ENCODE measurements at regions not wholly inside any gene's neighbourhood (a gene's known extent, or its start where the extent isn't known, plus 50 kb on each side); places are given as distances from the start of the nearest gene placed in this dataset.

DNA sequence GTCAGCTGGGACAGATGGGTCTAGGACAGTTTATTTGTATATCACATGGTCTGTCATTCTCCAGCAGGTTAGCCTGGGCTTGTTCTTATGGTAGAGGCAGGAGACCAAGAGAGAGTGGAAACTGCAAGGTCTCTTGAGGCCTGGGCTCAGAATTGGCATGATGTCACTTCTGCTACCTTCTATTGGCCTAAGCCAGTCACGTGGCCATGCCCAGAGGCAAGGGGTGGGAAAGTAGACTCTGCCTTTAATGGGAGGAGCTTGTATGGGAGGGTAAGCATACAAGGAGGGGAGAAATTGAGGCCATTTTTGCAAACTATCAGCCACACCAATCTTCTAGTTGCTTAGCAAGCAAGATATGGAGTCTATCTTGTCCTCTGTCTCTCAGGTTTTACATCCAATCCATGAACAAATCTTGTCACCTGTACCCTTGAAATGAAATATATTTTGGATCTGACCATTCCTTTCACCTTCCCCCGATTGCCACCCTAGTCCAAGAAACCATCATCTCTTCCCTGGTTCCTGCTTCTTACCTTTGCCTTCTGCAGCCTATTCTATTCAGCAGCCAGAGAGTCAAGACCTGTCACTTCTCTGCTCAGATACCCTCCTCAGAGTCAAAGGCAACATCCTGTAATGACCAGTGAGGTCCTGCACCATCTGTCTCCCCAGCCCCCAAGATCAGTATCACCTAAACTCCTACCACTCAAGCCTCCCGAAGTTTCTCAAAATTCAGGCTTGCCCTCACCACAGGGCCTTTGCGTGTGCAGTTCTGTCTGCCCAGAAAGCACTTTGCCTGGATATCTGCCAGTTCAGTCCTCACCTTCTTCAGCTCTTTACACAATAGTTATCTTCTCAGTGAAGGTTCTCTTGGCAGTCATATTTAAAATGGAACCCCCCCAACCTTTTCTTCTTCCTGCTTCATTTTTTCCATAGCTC lies 240.0 kb downstream of the LOXHD1 start:
- DNase-seq = no peak

DNA sequence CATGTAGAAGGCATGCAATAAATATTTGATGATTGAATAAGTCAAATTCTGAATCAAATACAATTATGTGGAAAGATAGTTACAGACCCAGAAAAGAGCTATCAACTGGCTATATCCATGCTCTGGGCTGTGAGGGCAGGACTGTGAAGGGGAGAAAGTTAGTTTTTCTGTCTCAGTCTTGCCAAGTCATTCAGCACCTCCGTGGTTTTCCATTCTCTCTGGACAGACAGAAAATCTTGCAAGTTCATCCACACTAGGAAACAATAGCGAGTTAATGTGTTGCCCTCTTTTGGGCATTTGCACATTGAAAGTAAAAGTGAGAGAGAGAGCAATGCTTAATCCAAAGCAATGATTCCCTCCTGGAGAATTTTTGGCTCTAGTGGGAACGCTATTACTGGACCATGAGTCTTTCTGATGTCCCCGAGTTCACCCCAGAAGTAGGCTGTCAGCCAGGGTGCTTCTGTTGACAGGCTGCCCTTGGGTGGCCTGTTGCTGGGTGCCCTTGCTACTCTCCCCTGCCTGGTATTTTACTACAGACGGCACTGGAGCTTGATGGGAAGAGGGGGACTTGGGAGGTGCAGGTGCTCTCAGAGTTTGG lies 238.3 kb downstream of the LOXHD1 start:
- DNase-seq = no peak

DNA sequence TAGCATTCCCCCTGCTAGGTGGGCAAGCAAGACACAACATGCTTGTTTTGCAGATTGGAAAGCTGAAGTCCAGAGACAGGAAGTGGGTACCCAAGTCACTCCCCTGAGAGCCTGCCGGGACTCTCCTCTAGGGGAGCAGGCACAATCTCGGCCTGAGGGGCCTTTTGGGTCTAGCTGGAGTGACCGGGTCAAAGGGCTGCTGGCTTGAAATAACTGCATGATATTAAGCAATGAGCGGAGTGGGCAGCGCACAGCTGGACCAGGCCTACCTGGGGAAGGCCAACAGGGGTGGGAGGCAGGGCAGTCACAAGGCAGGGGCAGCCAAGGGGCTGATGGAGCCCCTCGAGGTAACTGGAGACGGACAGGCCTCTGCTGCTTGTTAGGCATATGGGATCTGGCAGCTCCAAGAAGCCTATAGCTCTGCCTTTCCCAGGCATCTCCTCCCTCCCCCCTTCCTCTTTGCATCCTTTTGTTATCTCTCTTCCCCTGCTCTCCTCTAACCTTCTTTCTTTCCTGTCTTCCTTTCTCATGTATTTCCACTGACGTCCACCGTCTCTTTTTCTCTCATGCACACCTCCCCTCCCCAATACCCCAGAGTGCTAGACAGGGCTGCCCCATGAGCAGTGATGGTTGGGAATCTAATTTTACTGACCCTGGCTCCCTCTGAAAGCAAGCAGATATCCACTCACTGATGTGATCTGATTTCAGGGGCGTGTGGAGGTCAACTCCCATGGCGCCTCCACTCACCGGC lies 237.5 kb downstream of the LOXHD1 start:
- no peak for DNase-seq

DNA sequence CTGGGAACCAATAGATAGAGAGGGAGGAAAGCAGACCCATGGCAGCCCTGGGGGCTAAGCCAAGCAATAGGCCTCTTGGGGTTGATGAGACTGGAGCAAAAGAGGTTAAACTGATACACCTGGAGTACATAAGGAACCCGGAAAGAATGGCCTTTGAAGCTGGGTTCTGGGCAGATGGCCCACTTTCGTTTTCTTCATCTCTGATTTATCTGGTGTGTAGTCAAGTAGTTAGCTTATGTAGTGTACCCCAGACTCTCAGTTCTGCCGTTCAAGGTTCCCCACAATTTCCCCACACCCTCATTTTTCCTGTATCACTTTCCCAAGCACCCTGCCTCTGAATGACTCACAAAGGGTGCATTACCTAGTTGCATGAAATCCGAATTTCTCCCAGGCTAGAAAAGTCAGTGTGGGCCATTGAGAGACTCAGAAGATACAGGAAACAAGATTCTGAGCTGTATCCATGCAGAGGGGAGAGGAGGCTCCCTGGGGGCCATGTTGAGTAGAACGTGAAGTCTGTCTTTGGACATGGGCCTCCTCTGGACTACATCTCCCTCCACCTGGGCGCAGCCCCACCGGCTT lies 235.0 kb downstream of the LOXHD1 start:
- DNase-seq = no peak

DNA sequence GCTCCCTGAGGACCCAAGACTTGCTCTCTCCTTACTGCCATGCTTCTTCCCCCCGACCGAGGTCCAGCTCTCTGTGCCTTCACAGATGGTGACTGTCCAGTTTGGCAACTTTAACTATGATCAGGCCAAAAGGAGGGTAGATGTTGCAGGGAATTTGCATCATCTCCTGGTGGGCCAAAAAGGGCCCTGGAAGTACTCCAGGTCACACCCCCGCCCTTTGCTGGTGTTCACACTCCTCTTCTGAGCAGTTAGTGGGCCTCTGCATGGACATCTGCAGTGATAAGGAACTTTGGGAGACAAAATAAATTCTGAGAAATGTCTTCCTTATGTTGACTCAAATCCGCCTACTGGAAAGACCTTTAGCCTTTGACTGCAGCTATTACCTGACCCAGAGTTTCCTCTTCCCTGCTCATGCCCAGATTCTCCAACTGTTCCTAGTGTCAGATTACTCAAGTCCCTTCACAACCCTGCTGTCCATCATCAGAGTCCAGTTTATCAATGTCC lies 234.4 kb downstream of the LOXHD1 start:
- DNase-seq = no peak

DNA sequence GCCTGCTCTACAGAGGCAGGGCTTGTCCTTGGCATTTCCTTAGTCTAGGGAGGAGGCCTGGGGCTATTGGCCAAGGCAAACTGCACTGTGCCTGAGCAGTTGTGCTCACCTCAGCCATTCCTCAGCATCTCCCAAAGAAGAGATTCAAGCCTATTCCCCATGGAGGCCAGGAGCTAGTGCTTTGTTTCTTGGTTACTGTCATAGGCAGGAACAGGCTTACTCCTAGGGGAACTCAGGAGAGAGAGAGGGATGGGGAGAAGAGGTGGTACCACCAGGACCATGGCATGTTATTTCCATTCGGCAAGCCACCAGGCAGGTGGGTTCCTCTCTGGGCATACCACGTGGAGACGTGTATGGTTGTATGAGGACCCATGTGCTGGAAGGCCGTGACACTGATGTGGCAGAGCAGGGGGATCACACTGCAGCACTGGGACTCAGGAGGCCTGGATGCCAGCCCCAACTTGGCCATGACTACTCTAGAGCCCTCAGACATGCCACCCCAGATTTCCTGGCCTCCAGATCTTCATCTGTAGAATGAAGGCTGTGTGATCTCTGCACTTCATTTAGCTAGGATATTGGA lies 233.7 kb downstream of the LOXHD1 start:
- no peak for DNase-seq

DNA sequence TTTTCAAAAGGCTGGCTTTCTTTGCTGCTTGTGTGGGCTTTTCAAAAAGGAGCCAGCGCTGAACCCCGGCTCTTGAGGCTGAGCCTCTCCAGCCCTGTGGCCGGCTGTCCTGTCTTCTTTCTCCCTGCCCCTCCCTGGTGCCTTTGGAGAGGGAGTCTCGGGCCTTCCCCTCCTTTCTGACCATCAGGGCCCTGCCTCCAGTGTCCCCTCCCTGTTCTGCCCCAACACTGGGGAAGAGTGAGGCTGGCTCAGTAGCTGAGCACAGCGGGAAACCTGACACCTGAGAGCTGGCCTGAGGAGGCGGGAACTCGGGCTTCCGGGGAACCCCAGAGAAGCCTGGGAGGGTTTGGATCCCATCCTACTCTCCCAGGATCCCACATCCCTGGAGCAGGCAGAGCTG lies 232.1 kb downstream of the LOXHD1 start:
- no peak for DNase-seq

DNA sequence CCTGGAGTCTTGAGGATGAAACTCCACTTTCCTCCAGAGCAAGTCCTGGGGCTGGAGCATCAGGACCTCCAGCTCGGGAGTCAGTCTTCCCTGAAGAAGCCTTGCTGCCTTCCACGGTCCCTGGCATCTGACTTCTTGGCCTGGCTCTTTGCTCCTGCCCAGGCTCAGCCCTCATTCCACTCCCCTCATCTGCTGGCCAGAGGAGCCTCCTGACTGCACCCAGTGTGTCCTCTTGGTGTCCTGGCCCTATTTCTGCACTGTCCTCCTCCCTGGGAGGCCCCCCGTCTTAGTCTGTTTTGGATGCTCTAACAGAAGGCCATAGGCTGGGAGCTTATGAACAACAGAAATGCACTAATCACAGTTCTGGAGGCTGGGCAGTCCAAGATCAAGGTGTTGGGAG lies 231.5 kb downstream of the LOXHD1 start:
- no peak for DNase-seq

DNA sequence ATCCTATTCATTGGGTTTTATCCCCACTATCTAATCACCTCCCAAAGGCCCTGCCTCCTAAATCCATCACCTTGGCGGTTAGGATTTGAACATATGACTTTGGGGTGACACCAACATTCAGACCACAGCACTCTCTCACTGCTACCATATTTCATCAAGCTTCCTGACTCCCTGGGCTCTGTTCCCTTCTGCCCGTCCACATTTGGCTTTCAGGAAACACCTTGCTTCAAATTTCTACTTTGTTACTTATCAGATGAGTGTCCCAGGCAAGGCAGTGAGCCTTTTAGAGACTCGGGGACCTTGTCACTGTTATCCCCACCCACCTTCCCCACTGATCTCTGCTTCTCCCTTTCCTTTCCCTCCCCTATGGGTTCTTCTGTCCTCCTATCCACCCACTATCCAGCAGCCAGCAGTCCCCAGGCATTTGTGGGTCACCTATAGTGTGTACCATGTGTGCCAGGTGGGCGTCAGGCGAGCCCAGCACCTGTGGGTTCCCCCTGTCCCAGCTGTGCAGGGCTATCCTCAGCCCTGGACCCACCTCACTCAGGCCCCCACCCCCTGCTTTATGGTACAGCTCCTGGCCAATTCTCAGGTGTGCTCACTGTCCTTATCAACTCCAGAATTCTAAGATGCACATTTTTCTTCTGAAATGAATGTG lies 230.9 kb downstream of the LOXHD1 start:
- DNase-seq = no peak

DNA sequence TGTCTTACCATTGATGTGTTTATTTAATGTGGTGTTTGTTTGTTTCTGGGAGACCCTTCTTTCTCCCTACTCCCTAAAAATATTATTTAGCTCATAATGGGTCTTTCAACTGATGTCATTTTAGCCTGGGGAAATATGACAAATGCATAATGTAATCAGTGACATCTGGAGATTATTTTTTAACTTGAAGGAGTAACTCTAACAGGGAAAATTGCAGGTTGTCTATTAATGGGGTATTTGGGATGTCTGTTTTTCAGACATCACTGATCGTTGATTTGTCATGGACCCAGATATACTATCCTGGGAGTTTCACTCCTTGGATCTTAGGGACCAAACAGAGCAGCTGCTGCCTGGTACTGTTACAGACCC lies 230.4 kb downstream of the LOXHD1 start:
- DNase-seq = no peak
